ENCODE measurements at regions not wholly inside any gene's neighbourhood (a gene's known extent, or its start where the extent isn't known, plus 50 kb on each side); places are given as distances from the start of the nearest gene placed in this dataset.

DNA sequence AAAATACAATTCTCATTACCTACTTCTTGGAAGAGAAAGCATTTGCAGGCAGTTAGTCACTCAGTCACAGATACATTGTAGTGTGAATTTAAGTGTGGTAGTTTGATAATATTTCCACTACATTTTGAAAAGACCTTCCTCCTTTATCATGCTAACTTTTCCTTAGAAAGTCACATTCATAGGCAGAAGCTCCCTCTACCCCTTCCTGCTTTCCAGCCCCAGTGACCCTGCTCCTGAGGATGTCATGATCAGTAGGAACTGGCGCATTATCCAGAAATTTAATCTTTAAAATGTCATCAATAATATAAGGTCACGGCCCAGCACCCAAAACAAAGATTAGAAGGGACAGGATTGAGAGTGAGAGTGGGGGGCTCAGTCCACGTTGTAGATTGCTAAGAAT, 707.4 kb upstream of the STXBP6 start:
- TF ChIP-seq, protein P1, sequence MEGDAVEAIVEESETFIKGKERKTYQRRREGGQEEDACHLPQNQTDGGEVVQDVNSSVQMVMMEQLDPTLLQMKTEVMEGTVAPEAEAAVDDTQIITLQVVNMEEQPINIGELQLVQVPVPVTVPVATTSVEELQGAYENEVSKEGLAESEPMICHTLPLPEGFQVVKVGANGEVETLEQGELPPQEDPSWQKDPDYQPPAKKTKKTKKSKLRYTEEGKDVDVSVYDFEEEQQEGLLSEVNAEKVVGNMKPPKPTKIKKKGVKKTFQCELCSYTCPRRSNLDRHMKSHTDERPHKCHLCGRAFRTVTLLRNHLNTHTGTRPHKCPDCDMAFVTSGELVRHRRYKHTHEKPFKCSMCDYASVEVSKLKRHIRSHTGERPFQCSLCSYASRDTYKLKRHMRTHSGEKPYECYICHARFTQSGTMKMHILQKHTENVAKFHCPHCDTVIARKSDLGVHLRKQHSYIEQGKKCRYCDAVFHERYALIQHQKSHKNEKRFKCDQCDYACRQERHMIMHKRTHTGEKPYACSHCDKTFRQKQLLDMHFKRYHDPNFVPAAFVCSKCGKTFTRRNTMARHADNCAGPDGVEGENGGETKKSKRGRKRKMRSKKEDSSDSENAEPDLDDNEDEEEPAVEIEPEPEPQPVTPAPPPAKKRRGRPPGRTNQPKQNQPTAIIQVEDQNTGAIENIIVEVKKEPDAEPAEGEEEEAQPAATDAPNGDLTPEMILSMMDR (IDR thresholded peaks at IDR 0.05) = no peak
- TF ChIP-seq POLR2A (IDR thresholded peaks at IDR 0.05) = no peak
- TF ChIP-seq EP300 (IDR thresholded peaks at IDR 0.05) = no peak

Measured in ovary (tissue), 3 donors.